H1 (cell line): ENCODE measurements at regions not wholly inside any gene's neighbourhood (a gene's known extent, or its start where the extent isn't known, plus 50 kb on each side); places are given as distances from the start of the nearest gene placed in this dataset.
A peak's percentile ranks its signal among the peaks of the same experiment; 100 is the strongest.

Experiments used
- ASH2L ChIP-seq: fragments of 200-600, 300-600 bp; sonication (generic); IDR thresholded peaks from one replicate; pipeline ENCODE4 v1.7.1; 2017; ENCODE audit warnings: low read length
- CBX8 ChIP-seq: fragments of 300-800, 300-1000 bp; sonication (generic); IDR thresholded peaks from 2 replicates; pipeline ENCODE4 v1.7.1; 2016; ENCODE audit warnings: low read depth, low read length, borderline replicate concordance
- EGR1 ChIP-seq: IDR thresholded peaks from 2 replicates; pipeline ENCODE4 v1.6.1; 2011; ENCODE audit warnings: low read depth, low read length, borderline replicate concordance
- EP300 ChIP-seq, 2 experiments: IDR thresholded peaks; 1 replicate in 1 of 2; 2 replicates in 1 of 2; pipeline ENCODE4 v1.6.1; 2011 to 2012; ENCODE audit warnings: low read depth in 2 of 2, low read length in 2 of 2, mild to moderate bottlenecking in 2 of 2, borderline replicate concordance in 1 of 2, inconsistent platforms in 1 of 2, moderate library complexity in 1 of 2
- EZH2 ChIP-seq: fragments of 200-600 bp; sonication (generic); IDR thresholded peaks from 2 replicates; pipeline ENCODE4 v1.7.1; 2012; ENCODE audit warnings: low read depth, mild to moderate bottlenecking, moderate library complexity, low read length, inconsistent platforms; ENCODE audit not compliant: severe bottlenecking
- GABPA ChIP-seq: IDR thresholded peaks from 2 replicates; pipeline ENCODE4 v1.6.1; 2011; ENCODE audit warnings: mild to moderate bottlenecking, low read length, moderate library complexity, borderline replicate concordance; ENCODE audit not compliant: insufficient read depth
- KDM4A ChIP-seq: IDR thresholded peaks from one replicate; pipeline ENCODE4 v1.7.1; 2012; ENCODE audit warnings: low read depth, mild to moderate bottlenecking, moderate library complexity, low read length, inconsistent platforms; ENCODE audit not compliant: severe bottlenecking
- POU5F1 ChIP-seq: IDR thresholded peaks from 2 replicates; pipeline ENCODE4 v1.6.1; 2011; ENCODE audit warnings: low read depth, mild to moderate bottlenecking, low read length, moderate library complexity
- RAD21 ChIP-seq, 2 experiments: IDR thresholded peaks in 1 of 2; conservative IDR thresholded peaks in 1 of 2; 2 replicates each; pipeline ENCODE4 v1.6.1; 2011; ENCODE audit warnings: low read depth in 2 of 2, low read length in 2 of 2, improper control_type of control experiment in 1 of 2, inconsistent platforms in 1 of 2, mild to moderate bottlenecking in 1 of 2, moderate library complexity in 1 of 2
- RBBP5 ChIP-seq: IDR thresholded peaks from 2 replicates; pipeline ENCODE4 v1.7.1; 2012; ENCODE audit warnings: low read depth, mild to moderate bottlenecking, inconsistent platforms, low read length, moderate library complexity, borderline replicate concordance
- RFX5 ChIP-seq: IDR thresholded peaks from 2 replicates; pipeline ENCODE4 v1.6.1; 2011; ENCODE audit warnings: low read depth, low read length, improper control_type of control experiment, borderline replicate concordance
- RNF2 ChIP-seq: fragments of 200-900, 300-1000 bp; sonication (generic); IDR thresholded peaks from 2 replicates; pipeline ENCODE4 v1.7.1; 2016; ENCODE audit warnings: borderline replicate concordance, low read depth, mild to moderate bottlenecking, antibody characterized with exemption, low read length; ENCODE audit not compliant: poor library complexity, severe bottlenecking; ENCODE audit errors: missing control alignments
- SAP30 ChIP-seq: fragments of 300-600 bp; sonication (generic); IDR thresholded peaks from 2 replicates; pipeline ENCODE4 v1.7.1; 2012; ENCODE audit warnings: low read length, moderate library complexity, mild to moderate bottlenecking, inconsistent platforms; ENCODE audit not compliant: insufficient read depth, insufficient replicate concordance
- SP1 ChIP-seq: IDR thresholded peaks from 2 replicates; pipeline ENCODE4 v1.6.1; 2011; ENCODE audit warnings: low read depth, low read length
- SP2 ChIP-seq: IDR thresholded peaks from 2 replicates; pipeline ENCODE4 v1.6.1; 2012; ENCODE audit warnings: mild to moderate bottlenecking, low read length, inconsistent platforms
- SP4 ChIP-seq: IDR thresholded peaks from 2 replicates; pipeline ENCODE4 v1.6.1; 2012; ENCODE audit warnings: low read length, inconsistent platforms
- TAF1 ChIP-seq: IDR thresholded peaks from 2 replicates; pipeline ENCODE4 v1.6.1; 2011; ENCODE audit warnings: mild to moderate bottlenecking, low read depth, low read length
- TCF12 ChIP-seq: IDR thresholded peaks from 2 replicates; pipeline ENCODE4 v1.6.1; 2011; ENCODE audit warnings: low read depth, mild to moderate bottlenecking, low read length
- TEAD4 ChIP-seq: IDR thresholded peaks from 2 replicates; pipeline ENCODE4 v1.6.1; 2012; ENCODE audit warnings: low read depth, low read length, inconsistent platforms, mixed read lengths
- YY1 ChIP-seq: IDR thresholded peaks from 2 replicates; pipeline ENCODE4 v1.6.1; 2011; ENCODE audit warnings: low read depth, mild to moderate bottlenecking, low read length
- TF ChIP-seq, protein P1 (sequence below): IDR thresholded peaks from 2 replicates; pipeline ENCODE4 v1.6.1; 2012; ENCODE audit warnings: inconsistent platforms
- TF ChIP-seq, protein P2 (sequence below): IDR thresholded peaks from 2 replicates; pipeline ENCODE4 v1.6.1; 2011; ENCODE audit warnings: low read length, improper control_type of control experiment

DNA sequence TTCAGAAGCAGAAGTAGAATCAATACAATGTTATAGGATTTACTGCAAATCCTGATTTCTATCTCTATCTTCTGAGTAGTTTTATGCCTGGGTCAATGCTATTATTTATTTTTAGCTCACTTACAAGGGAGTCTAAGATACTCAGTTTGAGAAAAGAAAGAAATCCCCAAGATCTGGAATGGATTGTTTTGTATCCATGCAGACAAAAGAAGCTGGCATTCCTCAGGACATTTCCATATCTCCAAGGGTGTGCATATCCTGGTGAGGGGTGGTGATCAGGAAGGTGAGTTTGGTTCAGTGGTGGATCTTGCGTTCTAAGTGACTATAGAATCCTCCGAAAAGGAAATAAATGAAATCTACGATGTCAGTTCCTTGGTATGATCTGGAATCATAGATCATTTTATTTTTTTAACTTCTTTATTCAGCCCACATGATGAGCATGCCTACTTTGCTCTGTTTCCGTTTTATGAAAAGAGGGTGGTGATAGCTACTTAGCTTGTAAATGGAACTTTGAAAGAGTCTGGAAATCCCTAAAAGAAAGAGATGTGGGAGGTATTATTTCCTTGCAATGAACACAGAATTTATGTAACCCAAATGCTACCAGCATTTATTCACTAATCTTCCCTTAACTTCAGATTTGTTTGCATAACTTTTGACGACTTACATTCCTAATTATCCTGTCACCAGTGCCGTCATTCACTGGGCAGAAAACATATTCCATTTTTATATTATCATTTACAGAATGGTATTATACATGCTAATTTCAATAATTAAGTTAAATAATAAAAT is 81.1 kb upstream of the RAPGEF2 start (continued):
- no peak for TF ChIP-seq SAP30
- peak in 1 of 2 experiments; percentile 86; a peak in 1 of 3 replicates for TF ChIP-seq EP300 (IDR thresholded peaks at IDR 0.05; ENCODE audit: borderline replicate concordance in 1 of 2, low read depth in 2 of 2, low read length in 2 of 2)
- TF ChIP-seq SP2, result no peak
- TF ChIP-seq RFX5, result no peak
- TF ChIP-seq TEAD4, result peak; percentile 84
- no peak for TF ChIP-seq CBX8
- TF ChIP-seq, protein P1, sequence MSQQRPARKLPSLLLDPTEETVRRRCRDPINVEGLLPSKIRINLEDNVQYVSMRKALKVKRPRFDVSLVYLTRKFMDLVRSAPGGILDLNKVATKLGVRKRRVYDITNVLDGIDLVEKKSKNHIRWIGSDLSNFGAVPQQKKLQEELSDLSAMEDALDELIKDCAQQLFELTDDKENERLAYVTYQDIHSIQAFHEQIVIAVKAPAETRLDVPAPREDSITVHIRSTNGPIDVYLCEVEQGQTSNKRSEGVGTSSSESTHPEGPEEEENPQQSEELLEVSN, result no peak
- no peak for TF ChIP-seq EZH2
- TF ChIP-seq SP1, result peak; percentile 91
- TF ChIP-seq, protein P2, sequence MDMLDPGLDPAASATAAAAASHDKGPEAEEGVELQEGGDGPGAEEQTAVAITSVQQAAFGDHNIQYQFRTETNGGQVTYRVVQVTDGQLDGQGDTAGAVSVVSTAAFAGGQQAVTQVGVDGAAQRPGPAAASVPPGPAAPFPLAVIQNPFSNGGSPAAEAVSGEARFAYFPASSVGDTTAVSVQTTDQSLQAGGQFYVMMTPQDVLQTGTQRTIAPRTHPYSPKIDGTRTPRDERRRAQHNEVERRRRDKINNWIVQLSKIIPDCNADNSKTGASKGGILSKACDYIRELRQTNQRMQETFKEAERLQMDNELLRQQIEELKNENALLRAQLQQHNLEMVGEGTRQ, result no peak
- TF ChIP-seq RBBP5, result no peak
- peak; percentile 84 for TF ChIP-seq POU5F1
- TF ChIP-seq RNF2, result no peak
- 0 out of 2 replicates have a peak, but pooled peaks have one; percentile 75 for TF ChIP-seq TCF12
- peak; percentile 46; the same call in 1 of the 2 replicates for TF ChIP-seq EGR1
- TF ChIP-seq ASH2L, result no peak
- TF ChIP-seq SP4, result no peak
- 0 out of 2 replicates have a peak, but pooled peaks have one; percentile 27 for TF ChIP-seq YY1
- no peak for TF ChIP-seq KDM4A
- peak in 1 of 2 experiments; percentile 3; a peak in 1 of 4 replicates for TF ChIP-seq RAD21 (IDR thresholded peaks at IDR 0.05 in 1 of 2, conservative IDR thresholded peaks at IDR 0.05 in 1 of 2; ENCODE audit: low read depth in 2 of 2, low read length in 2 of 2)
- no peak for TF ChIP-seq TAF1
- TF ChIP-seq GABPA, result no peak
